HFFc6 (cell line): ENCODE measurements at regions not wholly inside any gene's neighbourhood (a gene's known extent, or its start where the extent isn't known, plus 50 kb on each side); places are given as distances from the start of the nearest gene placed in this dataset.

ENCODE experiments used
- DNase-seq: peaks from one replicate; pipeline ENCODE4 v3.0.0-alpha.2; 2018
- H3K27ac Mint-ChIP-seq: 2 replicates; pipeline ENCODE4 v1.8.0; 2020; ENCODE audit warnings: mild to moderate bottlenecking, mixed read lengths
- H3K27me3 Mint-ChIP-seq: 2 replicates; pipeline ENCODE4 v1.8.0; 2021; ENCODE audit warnings: mild to moderate bottlenecking, moderate library complexity, mixed read lengths; ENCODE audit not compliant: insufficient read depth
- H3K36me3 Mint-ChIP-seq: 2 replicates; pipeline ENCODE4 v1.8.0; 2021; ENCODE audit warnings: low read depth, mixed read lengths
- H3K4me1 Mint-ChIP-seq: 2 replicates; pipeline ENCODE4 v1.8.0; 2020; ENCODE audit warnings: low read depth, mixed read lengths
- H3K4me3 Mint-ChIP-seq: 2 replicates; pipeline ENCODE4 v1.8.0; 2020; ENCODE audit warnings: mild to moderate bottlenecking, moderate library complexity, mixed read lengths
- H3K9me3 Mint-ChIP-seq: 2 replicates; pipeline ENCODE4 v1.8.0; 2020; ENCODE audit warnings: mild to moderate bottlenecking, mixed read lengths
- TF ChIP-seq, protein P1 (sequence below): fragments of 200-600 bp; sonication (generic); IDR thresholded peaks from 2 replicates; pipeline ENCODE4 v1.5.0; 2021; ENCODE audit warnings: antibody characterized with exemption, mild to moderate bottlenecking

DNA sequence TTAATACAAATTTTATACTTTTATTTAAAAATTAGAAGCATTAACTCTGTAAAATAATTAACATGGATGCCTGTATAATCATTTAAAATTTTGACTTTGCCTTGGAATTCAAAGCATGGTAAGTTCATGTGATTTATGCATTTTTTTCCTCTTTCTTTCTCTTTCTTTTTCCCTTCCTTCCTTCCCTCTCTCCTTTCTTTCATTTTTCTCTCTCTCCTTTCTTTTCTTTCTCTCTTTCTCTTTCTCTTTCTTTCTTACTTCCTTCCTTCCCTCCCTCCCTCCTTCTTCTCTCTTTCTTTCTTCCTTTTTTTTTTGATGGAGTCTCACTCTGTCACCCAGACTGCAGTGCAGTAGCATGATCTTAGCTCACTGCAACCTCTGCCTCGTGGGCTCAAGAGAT, 53.8 kb upstream of the P3H2 start:
- TF ChIP-seq, protein P1, sequence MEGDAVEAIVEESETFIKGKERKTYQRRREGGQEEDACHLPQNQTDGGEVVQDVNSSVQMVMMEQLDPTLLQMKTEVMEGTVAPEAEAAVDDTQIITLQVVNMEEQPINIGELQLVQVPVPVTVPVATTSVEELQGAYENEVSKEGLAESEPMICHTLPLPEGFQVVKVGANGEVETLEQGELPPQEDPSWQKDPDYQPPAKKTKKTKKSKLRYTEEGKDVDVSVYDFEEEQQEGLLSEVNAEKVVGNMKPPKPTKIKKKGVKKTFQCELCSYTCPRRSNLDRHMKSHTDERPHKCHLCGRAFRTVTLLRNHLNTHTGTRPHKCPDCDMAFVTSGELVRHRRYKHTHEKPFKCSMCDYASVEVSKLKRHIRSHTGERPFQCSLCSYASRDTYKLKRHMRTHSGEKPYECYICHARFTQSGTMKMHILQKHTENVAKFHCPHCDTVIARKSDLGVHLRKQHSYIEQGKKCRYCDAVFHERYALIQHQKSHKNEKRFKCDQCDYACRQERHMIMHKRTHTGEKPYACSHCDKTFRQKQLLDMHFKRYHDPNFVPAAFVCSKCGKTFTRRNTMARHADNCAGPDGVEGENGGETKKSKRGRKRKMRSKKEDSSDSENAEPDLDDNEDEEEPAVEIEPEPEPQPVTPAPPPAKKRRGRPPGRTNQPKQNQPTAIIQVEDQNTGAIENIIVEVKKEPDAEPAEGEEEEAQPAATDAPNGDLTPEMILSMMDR = no peak
- no peak for DNase-seq
- peaks cover 10% of the 10 kb centered on the region; the same call in 1 of the 2 replicates for H3K36me3 Mint-ChIP-seq
- peaks cover 3% of the 10 kb centered on the region; the same call in 1 of the 2 replicates for H3K27me3 Mint-ChIP-seq
- peaks cover 62% of the 10 kb centered on the region for H3K4me1 Mint-ChIP-seq
- peaks cover 6% of the 10 kb centered on the region for H3K9me3 Mint-ChIP-seq
- peak overlapping the region; percentile 54 for H3K4me3 Mint-ChIP-seq
- no peak overlapping the region for H3K27ac Mint-ChIP-seq

DNA sequence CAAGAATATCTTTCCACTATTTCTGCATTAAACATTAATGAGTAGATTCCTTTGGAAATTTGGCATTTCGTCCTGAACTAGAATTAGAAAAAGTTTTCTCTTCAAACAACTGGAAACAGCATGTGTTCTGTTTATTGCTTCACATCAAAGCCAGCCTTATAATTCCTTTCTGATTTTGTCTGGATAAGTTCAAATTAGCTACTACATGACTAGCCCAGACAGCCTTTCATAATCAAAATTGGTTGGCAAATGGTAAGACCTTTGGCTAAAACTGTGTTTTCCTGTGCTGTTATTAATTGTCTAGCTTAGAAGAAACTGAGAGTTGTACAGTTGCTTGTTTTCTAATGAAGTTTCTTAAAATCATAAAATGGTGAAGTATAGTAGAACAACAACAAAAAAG, 52.7 kb upstream of the P3H2 start:
- Mint-ChIP-seq H3K27me3 (peaks cover 3% of the 10 kb centered on the region; the same call in 1 of the 2 replicates), H3K9me3 (peaks cover 6% of the 10 kb centered on the region), H3K36me3 (peaks cover 10% of the 10 kb centered on the region; the same call in 1 of the 2 replicates), H3K27ac (peak overlapping the region; percentile 43), H3K4me3 (peak overlapping the region; percentile 17; the same call in 1 of the 2 replicates), H3K4me1 (peaks cover 61% of the 10 kb centered on the region)
- TF ChIP-seq, protein P1 = no peak
- DNase-seq = no peak

DNA sequence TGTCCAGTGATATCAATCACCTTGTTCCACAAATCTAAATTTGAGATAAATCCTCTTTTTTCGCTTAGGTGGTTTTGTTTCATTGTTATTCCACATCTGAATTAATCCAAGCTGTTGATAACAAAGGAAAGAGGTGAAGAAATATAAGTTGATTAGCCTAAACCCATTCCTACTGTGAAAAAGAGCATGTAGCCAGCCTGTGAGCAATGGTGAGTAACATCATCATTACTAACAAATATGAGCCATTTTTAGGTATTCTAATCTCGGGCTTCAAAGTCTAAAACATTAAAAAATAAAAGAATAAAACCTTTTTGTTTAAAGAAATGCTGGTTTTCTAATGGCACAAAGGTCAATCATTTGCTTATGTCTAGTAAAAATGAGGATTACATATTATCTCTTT, 52.1 kb upstream of the P3H2 start:
- H3K27ac Mint-ChIP-seq = peak overlapping the region; percentile 43
- H3K27me3 Mint-ChIP-seq = peaks cover 3% of the 10 kb centered on the region; the same call in 1 of the 2 replicates
- TF ChIP-seq, protein P1 = no peak
- H3K36me3 Mint-ChIP-seq = peaks cover 10% of the 10 kb centered on the region; the same call in 1 of the 2 replicates
- peak overlapping the region; percentile 17; the same call in 1 of the 2 replicates for H3K4me3 Mint-ChIP-seq
- peaks cover 57% of the 10 kb centered on the region for H3K4me1 Mint-ChIP-seq
- H3K9me3 Mint-ChIP-seq = peaks cover 6% of the 10 kb centered on the region
- DNase-seq = peak; percentile 26
